ENCODE measurements at regions not wholly inside any gene's neighbourhood (a gene's known extent, or its start where the extent isn't known, plus 50 kb on each side); places are given as distances from the start of the nearest gene placed in this dataset.
"Not testable (repeated sequence)": the region's sequence is repeated elsewhere in the genome, so short reads cannot be mapped to it uniquely, and the experiment has no call there.

- no peak for DNase-seq (ENCODE audit: low spot score)
These were observed 156.6 kb upstream of the ARSJ start for GRCh38 chr4:114136069-114136468.

GRCh38 chr4:114137984-114138383 lies 158.5 kb upstream of the ARSJ start:
- Mint-ChIP-seq H3K36me3 (ENCODE audit: low read depth, unreplicated experiment) (no peaks in the 10 kb centered on the region), H3K4me3 (ENCODE audit: unreplicated experiment) (no peak overlapping the region), H3K27ac (ENCODE audit: unreplicated experiment) (no peak overlapping the region), H3K9me3 (ENCODE audit: unreplicated experiment) (no peaks in the 10 kb centered on the region), H3K27me3 (ENCODE audit: unreplicated experiment) (peaks cover 1% of the 10 kb centered on the region), H3K4me1 (ENCODE audit: unreplicated experiment) (no peaks in the 10 kb centered on the region)
- DNase-seq (ENCODE audit: low spot score) = no peak
- no peak for TF ChIP-seq CTCF (IDR thresholded peaks at IDR 0.05; ENCODE audit: unreplicated experiment)

More at GRCh38 chr4:114136069-114136468, 156.6 kb upstream of the ARSJ start:
- Mint-ChIP-seq H3K27me3 (ENCODE audit: unreplicated experiment) (no peaks in the 10 kb centered on the region), H3K4me3 (ENCODE audit: unreplicated experiment) (no peak overlapping the region), H3K9me3 (ENCODE audit: unreplicated experiment) (no peaks in the 10 kb centered on the region), H3K4me1 (ENCODE audit: unreplicated experiment) (no peaks in the 10 kb centered on the region), H3K36me3 (ENCODE audit: low read depth, unreplicated experiment) (no peaks in the 10 kb centered on the region), H3K27ac (ENCODE audit: unreplicated experiment) (no peak overlapping the region)
- TF ChIP-seq CTCF (IDR thresholded peaks at IDR 0.05; ENCODE audit: unreplicated experiment) = no peak

- no peaks in the 10 kb centered on the region for H3K4me1 Mint-ChIP-seq (ENCODE audit: unreplicated experiment)
- H3K27ac Mint-ChIP-seq (ENCODE audit: unreplicated experiment) = no peak overlapping the region
- TF ChIP-seq CTCF (IDR thresholded peaks at IDR 0.05; ENCODE audit: unreplicated experiment) = no peak
- no peak overlapping the region for H3K4me3 Mint-ChIP-seq (ENCODE audit: unreplicated experiment)
- H3K9me3 Mint-ChIP-seq (ENCODE audit: unreplicated experiment) = no peaks in the 10 kb centered on the region
- no peak for DNase-seq (ENCODE audit: low spot score)
- peaks cover 3% of the 10 kb centered on the region for H3K27me3 Mint-ChIP-seq (ENCODE audit: unreplicated experiment)
- H3K36me3 Mint-ChIP-seq (ENCODE audit: low read depth, unreplicated experiment) = no peaks in the 10 kb centered on the region
These were observed 167.6 kb upstream of the ARSJ start for GRCh38 chr4:114146947-114147618.

DNA sequence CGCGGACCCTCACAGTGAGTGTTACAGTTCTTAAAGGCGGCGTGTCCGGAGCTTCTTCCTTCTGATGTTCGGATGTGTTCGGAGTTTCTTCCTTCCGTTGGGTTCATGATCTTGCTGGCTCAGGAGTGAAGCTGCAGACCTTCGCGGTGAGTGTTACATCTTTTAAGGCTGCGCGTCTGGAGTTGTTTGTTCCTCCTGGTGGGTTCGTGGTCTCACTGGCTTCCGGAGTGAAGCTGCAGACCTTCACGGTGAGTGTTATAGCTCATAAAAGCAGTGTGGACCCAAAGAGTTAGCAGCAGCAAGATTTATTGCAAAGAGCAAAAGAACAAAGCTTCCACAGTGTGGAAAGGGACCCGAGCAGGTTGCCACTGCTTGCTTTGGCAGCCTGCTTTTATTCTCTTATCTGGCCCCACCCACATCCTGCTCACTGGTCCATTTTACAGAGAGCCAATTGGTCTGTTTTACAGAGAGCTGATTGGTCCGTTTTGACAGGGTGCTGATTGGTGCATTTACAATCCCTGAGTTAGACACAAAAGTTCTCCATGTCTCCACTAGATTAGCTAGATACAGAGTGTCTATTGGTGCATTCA lies 168.3 kb upstream of the ARSJ start:
- H3K4me3 Mint-ChIP-seq (ENCODE audit: unreplicated experiment) = not testable (repeated sequence)

DNA sequence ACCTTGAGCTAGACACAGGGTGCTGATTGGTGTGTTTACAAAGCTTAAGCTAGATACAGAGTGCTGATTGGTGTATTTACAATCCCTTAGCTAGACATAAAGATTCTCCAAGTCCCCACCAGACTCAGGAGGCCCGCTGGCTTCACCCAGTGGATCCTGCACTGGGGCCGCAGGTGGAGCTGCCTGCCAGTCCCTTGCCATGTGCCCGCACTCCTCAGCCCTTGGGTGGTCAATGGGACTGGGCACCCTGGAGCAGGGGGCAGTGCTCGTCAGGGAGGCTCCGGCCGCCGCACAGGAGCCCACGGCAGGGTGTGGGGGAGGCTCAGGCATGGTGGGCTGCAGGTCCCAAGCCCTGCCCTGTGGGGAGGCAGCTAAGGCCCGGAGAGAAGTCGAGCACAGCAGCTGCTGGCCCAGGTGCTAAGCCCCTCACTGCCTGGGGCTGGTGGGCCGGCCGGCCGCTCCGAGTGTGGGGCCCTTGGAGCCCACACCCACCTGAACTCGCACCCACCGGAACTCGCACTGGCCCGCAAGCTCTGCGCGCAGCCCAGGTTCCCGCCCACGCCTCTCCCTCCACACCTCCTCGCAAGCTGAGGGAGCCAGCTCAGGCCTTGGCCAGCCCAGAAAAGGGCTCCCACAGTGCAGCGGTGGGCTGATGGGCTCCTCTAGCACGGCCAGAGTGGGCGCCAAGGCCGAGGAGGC lies 169.1 kb upstream of the ARSJ start:
- H3K27me3 Mint-ChIP-seq (ENCODE audit: unreplicated experiment); H3K4me3 Mint-ChIP-seq (ENCODE audit: unreplicated experiment); H3K27ac Mint-ChIP-seq (ENCODE audit: unreplicated experiment); H3K9me3 Mint-ChIP-seq (ENCODE audit: unreplicated experiment); DNase-seq (ENCODE audit: low spot score); H3K36me3 Mint-ChIP-seq (ENCODE audit: low read depth, unreplicated experiment); H3K4me1 Mint-ChIP-seq (ENCODE audit: unreplicated experiment): not testable (repeated sequence)

More for the DNA sequence above, 168.3 kb upstream of the ARSJ start:
- not testable (repeated sequence) for H3K4me1 Mint-ChIP-seq (ENCODE audit: unreplicated experiment); H3K27ac Mint-ChIP-seq (ENCODE audit: unreplicated experiment); H3K9me3 Mint-ChIP-seq (ENCODE audit: unreplicated experiment); H3K27me3 Mint-ChIP-seq (ENCODE audit: unreplicated experiment); DNase-seq (ENCODE audit: low spot score); H3K36me3 Mint-ChIP-seq (ENCODE audit: low read depth, unreplicated experiment)

GRCh38 chr4:114156371-114156770 lies 176.9 kb upstream of the ARSJ start:
- TF ChIP-seq CTCF (IDR thresholded peaks at IDR 0.05; ENCODE audit: unreplicated experiment) = no peak
- Mint-ChIP-seq H3K36me3 (ENCODE audit: low read depth, unreplicated experiment) (no peaks in the 10 kb centered on the region), H3K4me1 (ENCODE audit: unreplicated experiment) (no peaks in the 10 kb centered on the region), H3K9me3 (ENCODE audit: unreplicated experiment) (no peaks in the 10 kb centered on the region), H3K27me3 (ENCODE audit: unreplicated experiment) (peaks cover 2% of the 10 kb centered on the region), H3K4me3 (ENCODE audit: unreplicated experiment) (no peak overlapping the region), H3K27ac (ENCODE audit: unreplicated experiment) (no peak overlapping the region)
- DNase-seq (ENCODE audit: low spot score) = no peak
